NCI-H526 treated with DMSO at 0.1 percent for 48 hours (cell line): ENCODE measurements at regions not wholly inside any gene's neighbourhood (a gene's known extent, or its start where the extent isn't known, plus 50 kb on each side); places are given as distances from the start of the nearest gene placed in this dataset.
A peak's percentile ranks its signal among the peaks of the same experiment; 100 is the strongest.

ENCODE experiments used
- DNase-seq: peaks from one replicate; lab custom pipeline; 2025; lab: John Stamatoyannopoulos, UW

GRCh38 chr3:99114565-99115291 is 213.2 kb upstream of the DCBLD2 start:
- DNase-seq = no peak

DNA sequence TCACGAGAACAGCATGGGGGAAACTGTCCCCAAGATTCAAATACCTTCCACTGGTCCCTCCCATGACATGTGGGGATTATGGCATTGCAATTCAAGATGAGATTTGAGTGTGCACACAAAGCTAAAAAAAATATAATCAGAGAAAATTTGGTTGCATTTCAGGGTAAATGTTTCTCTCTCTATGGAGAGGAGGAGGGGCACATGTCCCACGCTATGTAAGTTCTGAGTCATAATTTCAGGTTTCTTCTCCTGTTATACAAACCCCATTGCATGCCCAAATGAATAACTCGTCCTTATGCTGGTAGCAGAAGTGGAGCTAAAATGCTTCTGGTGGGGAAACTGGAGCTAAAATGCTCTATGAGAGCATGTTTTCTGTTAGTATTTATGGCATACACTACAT is 209.7 kb upstream of the DCBLD2 start:
- DNase-seq = no peak

- DNase-seq = no peak
Measured at GRCh38 chr3:99110401-99110800, 208.9 kb upstream of the DCBLD2 start.

- DNase-seq = no peak
Measured at GRCh38 chr3:99108508-99108907, 207.0 kb upstream of the DCBLD2 start.

DNA sequence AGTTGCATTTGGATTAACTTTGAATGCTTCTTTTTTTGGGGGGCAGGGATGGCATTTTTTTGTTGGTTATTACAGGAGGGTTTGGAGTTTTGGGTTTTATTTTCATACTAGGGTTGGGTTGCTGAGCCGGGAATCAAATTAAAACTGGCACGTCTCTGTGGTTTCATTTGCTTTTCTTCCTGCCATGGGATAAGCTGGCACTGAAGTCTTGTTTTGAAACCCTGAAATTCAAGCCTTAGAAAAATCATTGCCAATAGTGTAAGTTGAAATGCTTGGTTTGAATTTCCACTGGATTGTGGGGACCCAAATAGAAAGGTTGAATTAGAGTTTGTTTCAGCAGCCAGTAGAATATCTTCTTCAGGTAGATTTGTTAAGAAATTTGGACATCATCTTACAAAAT is 193.1 kb upstream of the DCBLD2 start:
- no peak for DNase-seq

DNA sequence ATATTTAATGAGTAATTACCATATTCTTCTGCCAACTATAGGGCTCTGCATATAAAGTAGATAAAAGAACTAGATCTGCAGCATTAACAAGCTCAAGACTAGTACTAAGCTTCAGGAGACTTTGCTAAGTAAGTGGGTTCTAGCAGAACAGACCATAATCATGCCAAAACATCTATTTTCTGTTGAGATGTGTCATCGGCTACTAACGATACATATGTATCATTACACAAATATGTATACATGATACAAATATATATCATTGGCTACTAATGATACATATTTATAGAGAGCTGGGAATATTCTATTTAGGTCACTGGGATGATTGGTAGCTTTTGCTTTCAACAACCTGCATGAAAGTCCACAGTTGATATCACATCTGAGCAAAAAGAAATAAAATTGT is 185.8 kb upstream of the DCBLD2 start:
- no peak for DNase-seq

- no peak for DNase-seq
Measured at GRCh38 chr3:99084826-99085225, 183.3 kb upstream of the DCBLD2 start.

- no peak for DNase-seq
Measured at GRCh38 chr3:99084156-99084555, 182.7 kb upstream of the DCBLD2 start.

DNA sequence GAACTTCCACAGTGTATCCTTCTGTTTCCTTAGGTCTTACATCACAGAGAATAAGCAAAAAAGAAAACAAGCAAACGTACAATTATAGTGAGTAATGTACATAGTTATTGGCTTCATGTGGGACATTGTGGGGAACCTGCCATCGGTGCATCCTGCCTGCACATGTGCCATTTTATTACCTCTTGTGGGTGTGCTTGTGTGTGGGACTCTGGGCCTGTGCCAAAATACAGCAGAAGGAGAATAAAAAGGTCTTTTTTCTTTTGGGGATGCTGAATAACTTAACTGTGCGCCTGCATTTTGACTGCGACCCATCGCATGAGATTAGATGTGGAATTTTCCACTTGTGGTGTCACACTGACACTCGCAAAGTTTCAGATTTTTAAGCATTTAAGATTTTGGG is 169.6 kb upstream of the DCBLD2 start:
- DNase-seq = no peak

GRCh38 chr3:99069973-99070372 is 168.5 kb upstream of the DCBLD2 start:
- DNase-seq = no peak

DNA sequence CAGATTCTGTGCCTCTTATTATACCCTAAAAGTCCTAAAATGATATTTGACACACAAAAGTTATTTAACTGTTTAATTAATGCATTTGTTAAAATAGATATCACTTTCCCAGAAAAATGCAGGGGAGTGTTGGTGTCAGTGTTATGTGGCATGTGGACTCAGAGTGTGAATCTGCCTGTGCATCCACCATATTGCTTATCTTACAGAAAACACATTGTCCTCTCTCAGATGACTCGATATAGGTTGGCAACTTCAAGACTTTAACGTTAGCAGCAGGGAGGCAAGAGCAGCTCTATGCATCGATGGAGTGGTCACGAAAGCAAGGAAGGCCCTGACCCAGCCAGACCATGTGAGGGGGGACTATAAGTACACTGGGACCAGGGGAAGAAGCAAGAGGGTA is 165.4 kb upstream of the DCBLD2 start:
- DNase-seq = no peak

DNA sequence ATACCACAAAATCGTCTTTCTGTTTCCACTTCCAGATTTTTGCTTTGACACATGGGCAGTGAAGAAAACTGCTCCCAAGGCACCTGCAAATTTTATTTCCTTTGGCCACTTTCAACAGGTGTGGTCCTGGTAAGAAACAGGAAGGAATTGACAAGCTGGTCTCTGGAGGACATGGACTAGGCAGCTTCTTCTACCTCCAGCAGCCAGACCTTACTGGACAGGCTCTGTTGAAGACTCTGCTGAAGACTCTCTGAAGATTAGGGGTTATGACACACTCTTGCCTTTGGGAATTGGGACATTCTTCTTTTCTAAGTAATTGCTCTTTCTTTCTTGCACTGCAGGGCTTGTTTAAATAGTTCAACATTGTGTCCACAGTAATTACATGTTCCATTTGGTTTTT is 147.7 kb upstream of the DCBLD2 start:
- DNase-seq = no peak

GRCh38 chr3:99041747-99042146 is 140.3 kb upstream of the DCBLD2 start:
- DNase-seq = no peak

- DNase-seq = no peak
Measured at GRCh38 chr3:99031778-99032177, 130.3 kb upstream of the DCBLD2 start.

DNA sequence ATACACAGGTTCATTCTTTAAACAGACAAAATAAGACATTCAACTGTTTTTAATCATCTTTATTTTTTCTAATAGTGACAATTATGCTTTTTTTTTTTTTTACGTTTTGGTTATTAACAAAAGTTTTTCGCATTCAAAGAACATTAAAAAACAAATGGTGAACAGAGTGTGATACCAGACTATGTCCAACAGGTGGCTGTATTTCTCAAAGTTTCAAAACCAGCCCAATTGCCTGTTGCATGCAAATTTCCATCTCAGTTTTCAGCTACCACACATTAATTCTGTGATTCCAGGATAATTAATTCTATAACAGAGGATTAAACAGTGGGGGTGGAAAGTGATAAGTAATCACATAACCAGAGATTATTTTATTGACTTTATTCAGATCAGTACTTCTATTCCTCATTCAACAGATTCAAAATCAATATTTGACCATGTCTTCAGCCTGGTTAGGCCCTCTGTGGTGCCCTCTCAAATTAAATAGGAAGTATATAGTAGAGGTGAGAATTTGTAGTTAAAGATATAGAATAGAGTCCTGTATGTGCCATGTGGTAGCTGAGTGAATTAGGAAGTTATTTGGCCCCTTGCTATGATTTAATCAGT is 122.2 kb upstream of the DCBLD2 start:
- peak; percentile 6 for DNase-seq

- DNase-seq = no peak
Measured at GRCh38 chr3:99021466-99021865, 120.0 kb upstream of the DCBLD2 start.

DNA sequence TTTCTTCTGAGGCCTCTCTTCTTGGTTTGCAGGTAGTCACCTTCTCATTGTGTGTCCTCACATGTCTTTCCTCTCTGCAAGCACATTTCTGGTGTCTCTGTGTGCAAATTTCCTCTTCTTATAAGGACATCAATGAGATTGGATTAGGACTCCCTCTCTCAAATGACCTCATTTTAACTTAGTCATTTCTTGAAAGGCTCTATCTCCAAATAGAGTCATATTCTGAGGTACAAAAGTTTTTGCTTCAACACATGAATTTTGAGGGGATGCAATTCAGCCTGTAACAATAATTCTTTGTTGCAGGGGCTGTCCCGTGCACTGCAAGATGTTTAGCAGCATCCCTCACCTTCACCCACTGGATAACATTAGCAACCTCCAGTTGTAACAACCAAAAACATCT is 115.0 kb upstream of the DCBLD2 start:
- DNase-seq = no peak

GRCh38 chr3:99013777-99014315 is 112.4 kb upstream of the DCBLD2 start:
- no peak for DNase-seq

- no peak for DNase-seq
Measured at GRCh38 chr3:99013077-99013476, 111.6 kb upstream of the DCBLD2 start.

GRCh38 chr3:99012051-99012450 is 110.6 kb upstream of the DCBLD2 start:
- no peak for DNase-seq

GRCh38 chr3:99009851-99010250 is 108.4 kb upstream of the DCBLD2 start:
- DNase-seq = no peak

DNA sequence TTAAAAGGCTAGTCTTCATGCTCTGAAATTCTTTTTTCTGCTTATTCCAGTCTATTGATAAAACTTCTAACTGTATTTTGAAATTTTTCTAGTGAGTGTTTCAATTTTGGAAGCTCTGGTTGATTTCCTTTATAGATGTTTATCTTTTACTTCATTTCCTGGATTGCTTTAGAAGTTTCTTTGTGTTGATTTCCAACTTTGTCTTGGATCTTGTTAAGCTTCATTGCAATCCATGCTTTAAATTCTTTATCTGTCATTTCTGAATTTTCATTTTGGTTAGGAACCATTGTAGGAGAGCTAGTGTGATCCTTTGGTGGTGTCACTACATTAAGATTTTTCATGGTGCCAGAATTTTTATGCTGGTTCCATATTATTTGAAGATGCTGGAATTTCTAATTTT is 105.2 kb upstream of the DCBLD2 start:
- no peak for DNase-seq

DNA sequence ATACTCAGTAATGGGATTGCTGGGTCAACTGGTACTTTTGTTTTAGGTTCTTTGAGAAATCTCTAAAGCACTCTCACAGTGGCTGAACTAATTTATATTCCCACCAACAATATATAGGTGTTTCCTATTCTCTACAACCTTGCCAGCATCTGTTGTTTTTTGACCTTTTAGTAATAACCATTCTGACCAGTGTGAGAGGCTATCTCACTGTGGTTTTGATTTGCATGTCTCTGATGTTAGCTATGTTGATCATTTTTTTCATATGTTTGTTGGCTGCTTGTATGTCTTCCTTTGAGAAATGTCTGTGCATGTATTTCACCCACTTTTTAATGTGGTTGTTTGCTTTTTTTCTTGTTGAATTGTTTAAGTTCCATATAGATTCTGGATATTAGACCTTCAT is 98.2 kb upstream of the DCBLD2 start:
- DNase-seq = no peak
